Right lobe of liver (tissue), 4 donors: ENCODE measurements at regions not wholly inside any gene's neighbourhood (a gene's known extent, or its start where the extent isn't known, plus 50 kb on each side); places are given as distances from the start of the nearest gene placed in this dataset.

Experiments
- POLR2A ChIP-seq: fragments of 450-650 bp; IDR thresholded peaks from one replicate; pipeline ENCODE4 v1.6.1; 2017; ENCODE audit warnings: antibody characterized with exemption, mild to moderate bottlenecking
- TF ChIP-seq, protein P1 (sequence below), 4 donors: fragments of 200-600 bp in 3 of 4; fragments of 450-650 bp in 1 of 4; IDR thresholded peaks; one replicate each; pipeline versions ENCODE4 v1.5.1 to v1.8.0; 2016 to 2022; ENCODE audit warnings: antibody characterized with exemption in 4 of 4, mild to moderate bottlenecking in 2 of 4
- donor health status: DM: no; HTN: no; CAD: no.
- donor health status: DM: no; HTN: no; CAD: no.
- donor health status: DM: no; HTN: yes; CAD: no.

GRCh38 chr6:84618046-84618752, 146.2 kb downstream of the TBX18 start:
- TF ChIP-seq, protein P1, sequence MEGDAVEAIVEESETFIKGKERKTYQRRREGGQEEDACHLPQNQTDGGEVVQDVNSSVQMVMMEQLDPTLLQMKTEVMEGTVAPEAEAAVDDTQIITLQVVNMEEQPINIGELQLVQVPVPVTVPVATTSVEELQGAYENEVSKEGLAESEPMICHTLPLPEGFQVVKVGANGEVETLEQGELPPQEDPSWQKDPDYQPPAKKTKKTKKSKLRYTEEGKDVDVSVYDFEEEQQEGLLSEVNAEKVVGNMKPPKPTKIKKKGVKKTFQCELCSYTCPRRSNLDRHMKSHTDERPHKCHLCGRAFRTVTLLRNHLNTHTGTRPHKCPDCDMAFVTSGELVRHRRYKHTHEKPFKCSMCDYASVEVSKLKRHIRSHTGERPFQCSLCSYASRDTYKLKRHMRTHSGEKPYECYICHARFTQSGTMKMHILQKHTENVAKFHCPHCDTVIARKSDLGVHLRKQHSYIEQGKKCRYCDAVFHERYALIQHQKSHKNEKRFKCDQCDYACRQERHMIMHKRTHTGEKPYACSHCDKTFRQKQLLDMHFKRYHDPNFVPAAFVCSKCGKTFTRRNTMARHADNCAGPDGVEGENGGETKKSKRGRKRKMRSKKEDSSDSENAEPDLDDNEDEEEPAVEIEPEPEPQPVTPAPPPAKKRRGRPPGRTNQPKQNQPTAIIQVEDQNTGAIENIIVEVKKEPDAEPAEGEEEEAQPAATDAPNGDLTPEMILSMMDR (IDR thresholded peaks at IDR 0.05), result no peak
- TF ChIP-seq POLR2A, result no peak
